Vagina (tissue), 2 donors: ENCODE measurements at regions not wholly inside any gene's neighbourhood (a gene's known extent, or its start where the extent isn't known, plus 50 kb on each side); places are given as distances from the start of the nearest gene placed in this dataset.

Experiments used
- CTCF ChIP-seq, 3 experiments: fragments of 450-650 bp in 2 of 3; fragments of 200-600 bp in 1 of 3; sonication (generic) in 1 of 3; IDR thresholded peaks; one replicate each; pipeline ENCODE4 v1.5.1; 2017 to 2019; ENCODE audit warnings: antibody characterized with exemption in 3 of 3, mild to moderate bottlenecking in 2 of 3, moderate library complexity in 2 of 3
- POLR2A ChIP-seq, 2 donors: fragments of 450-650 bp; IDR thresholded peaks; one replicate each; pipeline ENCODE4 v1.6.1; 2017; ENCODE audit warnings: antibody characterized with exemption in 2 of 2, mild to moderate bottlenecking in 2 of 2, moderate library complexity in 2 of 2

- no peak for TF ChIP-seq CTCF (IDR thresholded peaks at IDR 0.05)
- TF ChIP-seq POLR2A (IDR thresholded peaks at IDR 0.05), result no peak
Measured at GRCh38 chr2:129732630-129733026, 246.8 kb upstream of the RAB6C start.
